Lower leg skin (tissue), 3 donors: ENCODE measurements at regions not wholly inside any gene's neighbourhood (a gene's known extent, or its start where the extent isn't known, plus 50 kb on each side); places are given as distances from the start of the nearest gene placed in this dataset.

Experiments used
- POLR2A ChIP-seq, 2 donors: fragments of 450-650 bp; IDR thresholded peaks; one replicate each; pipeline ENCODE4 v1.6.1; 2016 to 2017; ENCODE audit warnings: antibody characterized with exemption in 2 of 2, mild to moderate bottlenecking in 1 of 2, moderate library complexity in 1 of 2
- TF ChIP-seq, protein P1 (sequence below), 3 donors: fragments of 450-650 bp; IDR thresholded peaks; one replicate each; pipeline ENCODE4 v1.5.1; 2016; ENCODE audit warnings: antibody characterized with exemption in 3 of 3, mild to moderate bottlenecking in 3 of 3, moderate library complexity in 2 of 3

DNA sequence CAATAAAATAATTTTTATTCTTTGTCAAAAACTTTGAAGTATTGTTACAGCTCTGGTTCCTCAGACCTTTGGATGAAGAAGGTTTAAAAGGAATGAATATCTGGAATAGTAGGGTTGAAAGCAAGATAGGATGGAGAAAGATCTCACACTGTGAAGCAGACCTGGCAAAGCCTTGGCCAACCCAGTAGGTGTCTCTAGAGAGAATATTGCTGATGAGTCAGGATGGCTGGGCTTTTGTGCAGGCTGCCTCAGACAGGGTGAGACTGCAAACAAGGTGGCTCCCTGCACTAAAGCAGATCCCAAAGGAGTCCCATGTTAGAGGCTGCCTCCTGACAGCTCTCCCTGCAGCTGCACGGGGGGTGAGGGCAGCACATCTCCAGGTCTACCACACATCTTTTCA is 226.0 kb upstream of the ITGA4 start:
- TF ChIP-seq, protein P1, sequence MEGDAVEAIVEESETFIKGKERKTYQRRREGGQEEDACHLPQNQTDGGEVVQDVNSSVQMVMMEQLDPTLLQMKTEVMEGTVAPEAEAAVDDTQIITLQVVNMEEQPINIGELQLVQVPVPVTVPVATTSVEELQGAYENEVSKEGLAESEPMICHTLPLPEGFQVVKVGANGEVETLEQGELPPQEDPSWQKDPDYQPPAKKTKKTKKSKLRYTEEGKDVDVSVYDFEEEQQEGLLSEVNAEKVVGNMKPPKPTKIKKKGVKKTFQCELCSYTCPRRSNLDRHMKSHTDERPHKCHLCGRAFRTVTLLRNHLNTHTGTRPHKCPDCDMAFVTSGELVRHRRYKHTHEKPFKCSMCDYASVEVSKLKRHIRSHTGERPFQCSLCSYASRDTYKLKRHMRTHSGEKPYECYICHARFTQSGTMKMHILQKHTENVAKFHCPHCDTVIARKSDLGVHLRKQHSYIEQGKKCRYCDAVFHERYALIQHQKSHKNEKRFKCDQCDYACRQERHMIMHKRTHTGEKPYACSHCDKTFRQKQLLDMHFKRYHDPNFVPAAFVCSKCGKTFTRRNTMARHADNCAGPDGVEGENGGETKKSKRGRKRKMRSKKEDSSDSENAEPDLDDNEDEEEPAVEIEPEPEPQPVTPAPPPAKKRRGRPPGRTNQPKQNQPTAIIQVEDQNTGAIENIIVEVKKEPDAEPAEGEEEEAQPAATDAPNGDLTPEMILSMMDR (IDR thresholded peaks at IDR 0.05) = no peak
- TF ChIP-seq POLR2A (IDR thresholded peaks at IDR 0.05) = no peak
